DMS153 treated with DMSO at 0.1 percent for 48 hours (cell line): ENCODE measurements at regions not wholly inside any gene's neighbourhood (a gene's known extent, or its start where the extent isn't known, plus 50 kb on each side); places are given as distances from the start of the nearest gene placed in this dataset.

Experiments used
- DNase-seq: peaks from one replicate; lab custom pipeline; 2025; ENCODE audit not compliant: unreplicated experiment; lab: John Stamatoyannopoulos, UW

DNA sequence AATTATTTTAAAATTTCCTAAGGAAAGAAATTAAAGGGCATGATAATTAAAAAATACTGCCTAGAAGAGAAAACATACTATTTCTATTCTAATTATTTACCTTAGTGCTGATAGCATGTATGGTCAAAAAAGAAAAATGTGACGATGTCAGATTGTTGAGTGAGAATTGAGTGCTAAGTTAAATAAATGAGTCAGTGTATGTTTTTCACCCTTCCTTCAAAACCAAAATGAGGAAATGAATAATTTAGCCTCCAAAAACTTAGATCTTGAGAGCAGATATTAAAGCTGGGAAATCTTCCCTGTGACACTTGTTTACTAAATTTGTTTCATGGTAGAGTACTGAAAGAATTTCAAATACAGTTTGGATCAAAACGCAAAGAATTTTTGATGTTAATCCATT lies 58.6 kb upstream of the NYAP2 start:
- no peak for DNase-seq

DNA sequence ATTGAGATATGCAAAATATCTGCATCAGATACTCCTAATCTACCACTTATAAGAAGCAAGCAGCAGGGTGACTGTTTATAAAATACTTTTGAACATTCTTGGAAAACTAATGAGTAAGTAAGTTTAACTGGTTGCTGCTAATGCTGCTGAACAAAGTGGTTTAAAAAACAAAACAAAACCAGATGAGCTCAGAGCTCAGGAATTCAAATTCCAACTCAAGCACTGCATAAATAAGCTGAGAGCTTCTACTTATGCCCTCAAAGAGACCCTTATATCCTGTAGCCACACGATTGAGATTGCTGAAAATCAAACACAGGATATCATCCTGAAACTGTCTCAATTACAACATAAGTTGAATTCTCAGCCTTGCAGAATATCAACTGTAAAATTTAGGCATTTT lies 62.3 kb upstream of the NYAP2 start:
- no peak for DNase-seq

DNA sequence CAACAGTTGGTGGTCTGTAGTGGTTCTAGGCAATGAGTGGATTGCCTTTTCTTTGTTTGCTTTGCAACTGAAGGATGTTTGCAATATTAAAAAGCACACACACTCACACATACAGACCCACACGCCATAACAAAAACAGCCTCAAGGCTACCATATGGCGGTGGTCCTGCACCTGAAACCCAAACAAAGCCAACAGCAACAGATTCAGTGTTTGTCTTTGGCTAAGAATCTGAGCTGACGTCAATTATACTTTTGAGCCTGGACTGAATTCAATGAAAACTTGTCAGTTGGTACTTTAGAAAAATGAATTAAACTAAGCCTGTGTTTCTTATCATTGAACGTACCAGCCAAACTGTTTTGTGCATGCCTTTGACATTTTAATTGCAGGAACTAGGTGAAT lies 65.0 kb upstream of the NYAP2 start:
- DNase-seq = peak; percentile 92

DNA sequence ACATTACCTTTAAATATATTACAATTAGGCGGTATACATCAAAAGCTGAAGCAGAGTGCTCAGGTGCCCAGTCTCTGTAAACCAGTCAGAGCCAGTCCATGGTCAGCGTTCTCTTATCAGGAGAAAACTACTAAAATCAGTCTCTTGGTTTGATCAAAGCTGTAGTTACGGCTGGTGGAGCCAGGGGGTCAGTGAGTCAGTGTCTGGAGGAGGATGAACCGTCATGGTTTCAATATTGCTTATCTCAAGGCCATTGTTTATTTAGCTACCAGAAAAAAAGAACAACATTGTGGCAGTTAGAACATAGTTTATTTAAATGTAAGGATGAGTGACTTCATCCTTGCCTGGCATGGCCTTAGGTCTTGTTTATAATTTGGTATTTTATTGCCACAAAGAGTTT lies 71.3 kb upstream of the NYAP2 start:
- no peak for DNase-seq

DNA sequence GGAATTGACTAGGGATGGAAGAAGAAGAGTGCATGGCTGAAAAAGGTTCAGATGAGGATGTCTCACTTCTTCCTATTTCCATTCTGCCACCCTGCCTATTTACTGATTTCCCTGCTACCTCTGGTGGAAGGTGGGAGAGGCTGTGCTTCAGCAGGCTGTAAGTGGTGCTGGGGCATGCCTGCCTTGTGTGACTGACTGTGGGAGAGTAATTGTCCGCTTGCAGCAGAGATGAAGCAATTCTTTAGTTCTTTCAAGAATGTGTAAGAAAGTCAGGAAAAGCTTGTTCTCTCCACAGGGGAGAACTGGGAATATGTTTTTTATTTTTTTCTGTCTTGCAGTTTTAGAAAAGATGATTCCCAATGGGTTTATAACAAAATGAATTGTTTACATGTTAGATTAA lies 72.5 kb upstream of the NYAP2 start:
- no peak for DNase-seq

DNA sequence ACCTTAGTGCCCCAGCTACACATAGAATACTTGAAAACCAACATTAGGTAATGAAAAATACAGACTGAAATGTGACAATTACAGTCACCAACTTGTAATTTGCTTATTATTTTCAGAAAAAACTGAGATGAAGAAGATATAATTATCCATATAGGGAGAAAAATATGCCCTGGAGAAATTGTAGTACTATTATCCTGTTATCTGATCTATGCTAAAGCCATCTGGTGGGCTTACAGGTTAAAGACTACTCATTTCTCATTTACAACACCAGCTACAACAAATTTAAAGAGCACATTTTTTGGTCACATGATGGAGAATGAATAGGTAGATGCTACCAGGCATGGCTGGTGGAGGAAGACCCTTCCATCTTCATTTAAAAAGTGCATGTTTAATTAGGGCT lies 79.6 kb upstream of the NYAP2 start:
- DNase-seq = no peak

DNA sequence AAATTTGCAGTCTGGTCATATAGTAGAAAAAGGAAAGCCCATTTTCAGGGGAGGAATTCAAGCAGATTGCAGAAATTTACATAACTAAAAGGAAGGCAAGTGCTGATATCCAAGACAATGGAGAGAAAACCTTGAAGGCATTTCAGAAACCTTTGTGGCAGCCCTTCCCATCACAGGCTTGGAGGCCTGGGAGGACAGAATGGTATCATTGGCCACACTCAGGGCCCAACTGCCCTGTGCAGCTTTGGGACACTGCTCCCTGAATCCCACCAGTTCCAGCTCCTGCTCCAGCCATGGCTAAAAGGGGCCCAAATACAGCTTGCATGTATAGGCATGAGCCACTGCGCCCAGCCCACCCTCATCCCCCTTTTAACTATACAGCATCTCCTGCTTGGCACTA lies 81.1 kb upstream of the NYAP2 start:
- DNase-seq = no peak

DNA sequence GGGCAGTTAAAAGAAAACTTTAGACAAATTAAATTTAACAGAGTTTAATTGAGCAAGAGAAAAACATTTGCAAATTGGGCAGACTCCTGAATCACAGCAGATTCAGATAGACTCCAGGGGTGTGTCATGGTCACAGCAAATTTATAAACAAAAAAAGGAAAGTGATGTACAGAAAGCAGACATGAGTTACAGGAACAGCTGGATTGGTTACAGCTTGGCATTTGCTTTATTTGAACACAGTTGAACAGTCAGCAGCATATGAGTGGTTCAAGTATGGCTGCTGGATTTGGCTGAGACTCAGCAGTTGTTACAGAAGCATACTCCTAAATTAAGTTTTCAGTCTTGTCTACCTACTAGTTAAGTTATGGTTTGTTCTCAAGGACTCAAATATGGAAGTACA lies 82.3 kb upstream of the NYAP2 start:
- no peak for DNase-seq

DNA sequence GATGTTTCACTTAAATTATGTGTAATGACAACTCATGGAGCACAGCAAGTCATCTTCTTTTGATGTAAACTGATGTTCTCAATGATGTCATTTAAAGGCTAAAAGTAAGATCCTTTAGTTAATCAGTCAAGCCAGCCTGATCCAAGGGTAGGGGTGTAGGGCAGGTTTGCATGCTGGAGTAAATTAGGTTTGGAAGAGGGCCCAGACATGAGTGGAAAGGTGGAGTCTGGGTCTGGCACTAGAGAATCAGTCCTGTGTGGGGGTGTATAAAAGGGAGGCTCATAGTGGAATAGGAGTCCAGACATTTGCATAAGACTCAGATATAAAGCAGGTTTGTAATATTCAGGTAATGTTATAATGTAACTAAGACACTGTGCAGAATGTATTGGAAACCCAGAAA lies 88.8 kb upstream of the NYAP2 start:
- DNase-seq = no peak

DNA sequence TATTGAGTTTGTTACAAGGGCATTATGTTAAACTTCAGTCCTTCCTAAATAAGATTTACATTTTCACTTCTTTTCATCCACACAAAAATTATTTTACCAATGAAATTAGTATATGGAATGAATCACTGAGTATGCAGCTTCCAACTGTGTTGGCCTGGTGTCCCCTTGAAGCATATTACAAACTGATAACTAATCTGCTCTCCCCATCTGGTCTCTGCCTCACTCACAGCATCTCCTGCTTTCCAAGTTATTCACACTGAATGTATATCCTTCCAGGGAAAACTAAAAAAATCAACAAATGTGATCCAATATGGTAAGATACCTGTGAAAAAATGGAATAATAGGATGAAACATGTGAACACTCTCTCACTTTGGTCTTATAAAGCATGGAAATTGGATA lies 90.0 kb upstream of the NYAP2 start:
- no peak for DNase-seq

DNA sequence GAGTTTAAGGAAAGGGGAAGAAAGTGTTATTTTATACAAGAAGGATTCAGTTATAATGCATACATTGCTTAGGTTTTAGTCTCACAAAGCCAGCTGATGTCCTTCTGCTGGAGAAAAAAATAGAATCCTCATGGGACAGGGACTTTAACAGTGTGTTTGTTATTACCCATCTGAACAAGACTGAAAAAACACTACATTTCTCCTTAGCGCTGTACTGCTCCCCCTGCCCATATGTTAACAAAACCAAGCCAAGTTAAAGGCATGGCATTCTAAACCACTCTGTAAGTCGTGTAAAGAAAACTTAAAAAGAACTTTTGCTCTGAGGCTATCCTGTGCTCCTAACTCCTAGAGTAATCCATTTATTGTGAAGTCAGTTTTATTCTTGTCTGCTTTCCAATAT lies 102.6 kb upstream of the NYAP2 start:
- DNase-seq = no peak

DNA sequence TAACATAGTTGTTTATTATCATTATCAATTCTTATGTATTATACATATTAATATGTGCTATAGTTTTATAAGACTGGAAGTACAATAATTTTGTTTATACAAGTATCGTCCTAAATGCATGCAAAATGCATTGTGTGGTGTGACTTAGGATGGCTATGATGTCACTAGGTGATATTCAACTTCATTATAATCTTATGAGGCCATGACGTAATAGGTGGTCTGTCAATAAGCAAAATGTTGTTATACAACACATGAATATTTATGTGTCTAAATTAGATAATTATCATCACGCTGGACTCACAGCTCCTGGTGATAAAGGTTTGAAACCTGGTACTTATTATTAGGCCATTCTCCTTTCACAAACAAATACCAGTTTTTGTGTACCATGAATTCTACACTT lies 104.4 kb upstream of the NYAP2 start:
- no peak for DNase-seq

DNA sequence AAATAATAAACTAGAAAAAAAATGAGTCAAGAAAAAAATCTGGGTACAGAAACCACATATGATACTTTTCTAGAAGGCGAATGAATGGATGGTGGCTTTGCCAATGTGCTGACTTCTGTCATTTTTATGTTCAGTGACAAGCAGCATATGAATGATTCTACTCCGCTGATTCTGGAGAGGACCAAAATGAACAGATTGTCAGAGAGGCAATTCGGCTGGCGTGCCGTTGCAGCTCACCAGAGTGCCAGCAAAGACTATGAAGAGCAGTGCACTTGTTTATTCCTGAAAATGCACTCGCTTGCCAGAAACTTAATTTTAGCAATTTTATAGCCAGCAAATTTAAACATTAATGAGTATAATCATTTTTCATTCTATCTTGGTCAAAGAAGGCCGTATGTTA lies 105.9 kb upstream of the NYAP2 start:
- DNase-seq = no peak

DNA sequence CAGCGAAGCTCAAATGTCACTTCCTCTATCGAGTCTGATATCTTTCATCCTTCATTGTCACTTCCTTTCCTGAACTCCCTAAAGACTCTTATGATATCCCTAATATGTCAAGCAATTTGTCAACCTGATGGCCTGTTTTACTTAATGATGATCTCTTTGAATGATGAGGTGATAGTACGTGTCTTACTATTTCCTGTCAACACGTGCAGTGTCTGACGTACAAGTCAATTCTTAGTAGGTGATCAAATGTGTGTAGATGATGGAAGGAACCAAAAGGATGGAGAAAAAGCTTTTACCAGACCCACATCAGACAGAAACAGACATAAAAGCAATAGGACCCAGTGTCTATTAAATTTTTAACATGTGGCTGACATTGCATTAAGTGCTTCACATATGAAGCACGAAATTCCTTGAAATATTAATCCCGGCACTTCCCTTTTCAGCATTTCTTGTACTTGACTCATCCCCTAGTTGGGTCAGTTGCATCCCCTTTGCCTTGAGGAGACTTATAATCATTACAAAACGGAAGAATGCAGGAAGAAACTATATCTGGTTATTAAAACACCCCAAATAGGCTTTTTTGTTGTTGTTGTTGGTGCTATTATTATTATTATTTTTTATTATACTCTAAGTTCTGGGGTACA lies 108.6 kb upstream of the NYAP2 start:
- DNase-seq = no peak

DNA sequence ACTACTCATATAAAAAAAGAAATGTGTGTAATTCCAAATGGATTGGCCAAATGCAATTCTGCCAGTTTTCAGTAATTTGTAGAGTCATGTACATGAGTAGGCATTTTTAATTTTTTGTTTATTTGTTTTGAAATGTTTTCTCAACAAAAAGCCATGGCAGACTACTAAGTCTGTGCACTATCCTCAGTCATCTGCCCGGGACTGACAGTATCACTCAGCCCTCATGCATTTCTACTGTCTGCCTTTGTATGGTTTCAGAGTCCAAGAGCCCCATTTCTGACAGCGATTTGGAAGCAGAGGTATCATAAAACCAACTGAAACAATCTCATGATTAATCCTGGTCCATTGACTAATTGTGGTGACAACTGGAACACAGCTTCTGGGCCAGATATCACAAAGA lies 109.9 kb upstream of the NYAP2 start:
- no peak for DNase-seq

DNA sequence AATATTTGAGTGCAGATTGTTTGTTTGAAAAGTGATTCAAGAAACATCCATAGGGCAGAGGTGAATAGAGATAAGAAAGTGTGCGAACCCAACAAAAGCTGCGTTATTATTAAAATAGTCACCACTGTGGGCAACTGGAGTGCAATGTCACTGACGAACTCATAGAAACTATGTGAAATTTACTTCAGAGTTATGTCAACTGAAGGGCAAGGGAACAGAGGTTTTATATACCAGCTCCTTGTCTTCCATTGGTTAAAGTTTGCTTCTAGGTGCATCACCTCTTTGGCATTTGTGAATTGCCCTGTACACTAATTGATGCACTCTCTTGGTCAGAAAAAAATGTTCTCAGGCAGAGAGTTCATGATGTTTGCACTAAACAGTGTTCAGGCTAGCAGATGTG lies 110.5 kb upstream of the NYAP2 start:
- no peak for DNase-seq

DNA sequence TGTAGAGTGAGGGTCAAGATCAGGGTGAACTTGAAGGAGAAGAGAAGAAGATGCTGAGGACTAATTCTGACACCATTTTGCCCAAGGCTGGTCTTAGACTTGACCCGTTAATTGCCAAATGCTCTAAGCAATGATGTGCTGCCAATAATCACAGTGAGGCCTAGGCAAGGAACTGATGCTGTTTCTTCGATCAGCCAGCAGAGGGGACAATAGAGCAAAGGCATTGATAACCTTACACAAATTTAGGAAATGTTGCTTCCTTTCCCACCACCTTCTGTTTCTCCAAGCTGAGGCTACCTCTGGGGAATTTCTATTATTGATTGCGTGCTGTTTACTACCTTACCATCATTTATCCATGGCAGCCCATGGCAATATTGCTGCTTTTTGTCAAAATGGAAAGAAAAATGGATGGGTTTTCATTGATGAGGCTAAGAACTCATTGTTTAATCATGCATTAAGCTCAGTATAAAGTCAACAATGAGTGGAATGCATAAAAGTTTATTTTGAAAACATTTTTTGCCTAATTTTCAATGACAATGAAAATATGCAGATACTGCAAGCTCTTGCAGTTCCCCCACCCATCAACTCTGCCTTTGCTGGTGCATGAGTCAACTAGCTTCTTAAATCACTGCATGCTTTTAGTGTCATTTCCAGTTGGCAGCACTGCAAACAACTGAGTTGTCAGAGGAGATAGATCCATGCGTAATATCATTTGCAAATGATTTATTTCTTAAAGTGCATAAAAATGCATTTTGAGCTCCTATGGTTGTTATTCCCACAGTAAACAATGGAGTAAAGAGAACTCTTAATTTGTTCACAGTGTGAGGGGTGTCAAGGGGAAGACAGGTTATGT lies 116.4 kb upstream of the NYAP2 start:
- no peak for DNase-seq

DNA sequence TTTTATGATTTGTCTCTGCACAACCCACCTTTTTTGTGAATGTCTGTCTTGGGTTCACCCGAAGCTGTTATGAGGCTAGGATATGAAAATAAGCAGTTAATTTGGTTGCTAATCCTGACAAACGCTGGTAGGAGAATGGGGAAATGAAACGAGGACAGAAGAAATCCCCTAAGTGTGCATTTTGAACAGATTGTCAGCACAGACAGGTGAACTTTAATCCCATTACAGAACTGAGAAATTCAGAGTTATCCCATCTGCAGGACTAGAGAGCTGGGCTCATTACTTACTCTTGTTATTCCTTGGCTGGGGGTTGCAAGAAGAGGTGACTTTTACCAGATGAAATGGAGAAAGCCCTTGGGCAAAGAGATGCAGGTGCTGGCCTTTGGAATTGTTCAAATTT lies 123.3 kb upstream of the NYAP2 start:
- DNase-seq = no peak

DNA sequence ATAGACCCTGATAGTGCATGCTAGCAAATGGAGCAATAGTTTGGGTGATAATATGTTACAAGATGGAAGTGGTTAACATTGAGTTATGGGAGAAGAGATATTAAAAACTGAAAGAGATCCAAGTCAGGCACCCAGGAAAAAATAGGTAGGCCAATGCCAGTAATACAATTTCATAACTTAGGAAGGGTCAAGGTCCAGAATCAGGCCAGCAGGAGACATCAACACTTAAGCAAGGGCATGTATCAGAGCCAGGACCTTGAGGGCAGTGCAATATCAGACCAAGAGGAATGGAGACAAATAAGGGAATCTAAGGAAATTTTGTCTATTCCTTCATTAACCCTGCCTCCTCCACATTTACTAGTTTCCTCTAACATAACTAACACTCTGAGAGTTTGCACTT lies 124.1 kb upstream of the NYAP2 start:
- no peak for DNase-seq

DNA sequence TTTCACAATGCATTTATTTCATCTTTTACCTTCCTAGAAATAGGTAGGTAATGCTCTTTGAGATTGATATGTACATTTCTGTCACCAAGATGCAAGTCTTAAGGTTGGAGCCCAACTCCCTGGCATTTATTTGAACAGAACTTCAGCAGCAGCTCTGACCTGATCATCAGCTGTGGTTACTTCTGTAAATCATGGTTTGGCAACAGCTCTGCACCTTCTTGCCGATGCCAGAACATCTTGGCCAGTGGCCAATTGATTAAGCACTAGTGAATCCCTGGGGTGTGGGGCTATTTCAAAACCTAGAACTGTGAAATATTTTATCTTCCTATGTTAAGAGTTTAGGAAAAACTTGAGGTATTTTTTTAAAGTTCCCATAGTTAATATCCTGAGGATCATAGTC lies 124.8 kb upstream of the NYAP2 start:
- peak; percentile 77 for DNase-seq

DNA sequence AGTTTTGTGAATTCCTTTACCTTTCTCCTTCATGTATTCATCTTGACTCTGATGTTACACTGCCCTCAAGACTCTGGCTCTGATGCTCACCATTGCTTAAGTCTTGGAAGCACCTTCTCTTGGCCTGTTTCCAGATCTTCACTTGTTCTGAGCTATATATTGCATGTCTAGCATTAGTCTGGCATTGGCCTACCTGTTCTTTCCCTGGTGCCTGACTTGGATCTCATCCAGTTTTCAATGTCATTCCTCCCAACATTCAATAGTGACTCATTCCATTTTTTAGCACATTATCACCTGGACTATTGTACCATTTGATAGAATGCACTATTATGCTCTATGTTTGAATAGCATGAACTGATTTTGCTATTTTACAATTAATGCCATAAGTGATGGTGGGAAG lies 127.3 kb upstream of the NYAP2 start:
- peak; percentile 64 for DNase-seq

DNA sequence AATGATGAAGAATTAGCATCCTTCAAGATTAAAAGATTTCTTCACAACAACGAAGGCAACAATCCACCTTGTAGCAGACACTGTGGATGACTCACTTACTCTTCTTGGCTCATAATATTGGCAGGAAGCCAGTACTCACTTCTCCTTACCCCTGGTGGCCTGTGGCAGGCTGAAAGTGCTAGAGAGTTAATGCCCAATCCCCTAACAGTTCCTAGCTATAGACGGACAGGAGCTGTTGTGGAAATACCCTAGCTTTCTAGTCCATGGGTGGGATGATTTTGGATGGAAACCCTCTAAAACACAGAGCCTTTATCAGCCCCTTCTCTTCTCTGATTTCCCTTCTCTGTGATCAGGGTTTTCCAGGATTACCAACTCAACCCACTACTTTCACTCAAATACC lies 128.6 kb upstream of the NYAP2 start:
- peak; percentile 67 for DNase-seq

DNA sequence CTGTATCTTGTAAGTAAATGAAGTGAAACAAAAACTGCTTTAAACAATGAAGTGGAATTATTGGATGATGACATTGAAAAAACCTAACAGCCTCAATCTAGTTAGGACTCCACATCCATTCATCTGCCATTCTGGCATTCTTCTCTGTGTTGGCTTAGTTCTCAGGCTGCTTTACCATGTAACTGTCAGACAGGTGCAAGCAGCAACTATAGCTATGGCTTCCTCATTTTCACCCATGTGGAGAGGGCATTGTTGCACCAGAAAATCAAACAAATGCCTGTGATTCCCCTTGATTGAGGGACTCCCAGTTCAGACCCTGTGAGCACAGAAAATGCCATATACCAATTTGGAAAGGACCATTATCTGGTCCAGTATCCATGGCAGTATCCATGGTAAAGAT lies 129.5 kb upstream of the NYAP2 start:
- DNase-seq = peak; percentile 17
